ENCODE measurements at regions not wholly inside any gene's neighbourhood (a gene's known extent, or its start where the extent isn't known, plus 50 kb on each side); places are given as distances from the start of the nearest gene placed in this dataset.
"Not testable (repeated sequence)": the region's sequence is repeated elsewhere in the genome, so short reads cannot be mapped to it uniquely, and the experiment has no call there.

GRCh38 chr2:87262184-87262702 is 240.6 kb upstream of the PLGLB1 start:
- TF ChIP-seq, protein P1, sequence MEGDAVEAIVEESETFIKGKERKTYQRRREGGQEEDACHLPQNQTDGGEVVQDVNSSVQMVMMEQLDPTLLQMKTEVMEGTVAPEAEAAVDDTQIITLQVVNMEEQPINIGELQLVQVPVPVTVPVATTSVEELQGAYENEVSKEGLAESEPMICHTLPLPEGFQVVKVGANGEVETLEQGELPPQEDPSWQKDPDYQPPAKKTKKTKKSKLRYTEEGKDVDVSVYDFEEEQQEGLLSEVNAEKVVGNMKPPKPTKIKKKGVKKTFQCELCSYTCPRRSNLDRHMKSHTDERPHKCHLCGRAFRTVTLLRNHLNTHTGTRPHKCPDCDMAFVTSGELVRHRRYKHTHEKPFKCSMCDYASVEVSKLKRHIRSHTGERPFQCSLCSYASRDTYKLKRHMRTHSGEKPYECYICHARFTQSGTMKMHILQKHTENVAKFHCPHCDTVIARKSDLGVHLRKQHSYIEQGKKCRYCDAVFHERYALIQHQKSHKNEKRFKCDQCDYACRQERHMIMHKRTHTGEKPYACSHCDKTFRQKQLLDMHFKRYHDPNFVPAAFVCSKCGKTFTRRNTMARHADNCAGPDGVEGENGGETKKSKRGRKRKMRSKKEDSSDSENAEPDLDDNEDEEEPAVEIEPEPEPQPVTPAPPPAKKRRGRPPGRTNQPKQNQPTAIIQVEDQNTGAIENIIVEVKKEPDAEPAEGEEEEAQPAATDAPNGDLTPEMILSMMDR (conservative IDR thresholded peaks at IDR 0.05; ENCODE audit: low read depth, low read length): not testable (repeated sequence)
- TF ChIP-seq EZH2 (IDR thresholded peaks at IDR 0.05; ENCODE audit: low read length, unreplicated experiment); EZH2phosphoT487 (IDR thresholded peaks at IDR 0.05; ENCODE audit: borderline replicate concordance, low read length): not testable (repeated sequence)

Data from PC-3 (cell line).